Dermis blood vessel endothelial cell (primary cell): ENCODE measurements at regions not wholly inside any gene's neighbourhood (a gene's known extent, or its start where the extent isn't known, plus 50 kb on each side); places are given as distances from the start of the nearest gene placed in this dataset.

Experiments used
- DNase-seq: peaks from one replicate; pipeline ENCODE4 v3.0.0; 2010

DNA sequence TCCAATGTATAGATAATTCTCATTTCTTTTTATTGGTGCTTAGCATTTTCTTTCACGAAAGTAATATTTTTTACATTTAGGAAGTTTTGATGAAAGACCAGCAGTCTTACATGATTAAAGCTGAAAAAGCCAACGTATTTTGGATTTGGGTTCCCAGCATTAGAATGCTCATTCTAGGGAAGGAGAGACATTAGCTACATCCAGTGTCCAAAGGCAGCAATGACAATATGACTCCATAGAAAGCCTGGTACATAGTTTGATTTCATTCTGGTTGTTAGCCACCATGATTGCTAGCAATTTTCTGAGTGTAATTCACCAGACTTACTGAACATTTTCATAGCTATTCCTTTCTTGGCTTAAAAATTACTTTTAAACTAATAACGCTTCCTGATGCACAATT lies 1397.5 kb downstream of the PCDH7 start:
- DNase-seq = no peak

DNA sequence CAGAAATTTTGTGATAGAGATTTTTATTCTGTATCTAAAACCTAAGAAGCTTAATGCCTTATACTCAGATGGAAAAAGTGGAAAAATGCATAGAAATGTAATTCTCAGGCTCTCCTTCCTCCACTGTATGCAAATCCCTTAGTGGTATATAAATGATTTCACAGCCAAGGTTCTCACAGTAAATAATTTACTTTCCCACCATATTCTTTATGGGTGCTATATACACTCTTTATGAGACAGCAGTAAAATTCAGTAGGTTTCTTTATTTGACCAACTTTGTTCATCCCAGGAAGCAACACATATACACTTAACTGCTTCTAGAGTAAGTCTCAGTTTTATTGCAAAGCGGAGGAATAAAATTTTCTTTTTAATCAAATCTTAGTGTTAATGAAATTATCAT lies 1399.7 kb downstream of the PCDH7 start:
- no peak for DNase-seq

- no peak for DNase-seq
Observed at GRCh38 chr4:32128549-32128948, 1408.4 kb downstream of the PCDH7 start.

- no peak for DNase-seq
Observed at GRCh38 chr4:32129967-32130366, 1409.8 kb downstream of the PCDH7 start.

DNA sequence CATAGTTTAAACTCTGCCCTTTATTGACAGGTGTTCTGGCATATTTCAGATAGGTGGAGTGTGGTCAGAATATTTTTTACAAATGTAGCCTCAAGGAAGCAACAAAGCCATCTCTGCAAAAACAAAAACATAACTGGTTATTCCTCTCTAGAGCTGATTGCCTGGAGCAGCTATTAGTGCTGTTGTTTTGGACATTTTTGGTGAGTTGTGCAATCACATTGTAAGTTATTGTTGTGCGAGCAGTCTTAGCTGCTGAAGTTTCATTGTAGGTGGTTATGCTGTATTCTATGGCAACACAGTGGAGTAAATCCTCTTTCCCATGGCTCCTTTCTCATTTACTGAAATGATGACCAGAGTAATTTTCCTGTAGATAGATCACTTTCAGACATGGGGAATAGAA lies 1413.0 kb downstream of the PCDH7 start:
- DNase-seq = no peak

DNA sequence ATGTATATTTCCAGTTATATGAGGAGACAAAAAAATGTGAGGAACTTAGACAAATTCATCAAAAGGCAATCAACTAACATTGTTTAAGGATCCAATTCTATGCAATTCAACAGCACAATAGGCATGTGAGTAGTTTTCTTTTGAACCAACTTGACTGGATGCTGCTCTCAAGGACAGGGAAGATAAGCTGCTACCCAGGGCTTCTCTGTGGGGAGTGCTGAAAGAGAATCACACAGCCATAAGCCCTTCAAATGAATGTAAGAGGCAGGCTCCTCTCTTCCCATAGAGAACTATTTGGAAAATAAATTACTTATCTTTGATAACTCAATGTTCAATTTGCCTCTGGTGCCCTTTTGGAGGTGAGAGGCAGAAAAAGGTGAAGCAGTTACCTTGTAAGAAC lies 1413.6 kb downstream of the PCDH7 start:
- DNase-seq = no peak

DNA sequence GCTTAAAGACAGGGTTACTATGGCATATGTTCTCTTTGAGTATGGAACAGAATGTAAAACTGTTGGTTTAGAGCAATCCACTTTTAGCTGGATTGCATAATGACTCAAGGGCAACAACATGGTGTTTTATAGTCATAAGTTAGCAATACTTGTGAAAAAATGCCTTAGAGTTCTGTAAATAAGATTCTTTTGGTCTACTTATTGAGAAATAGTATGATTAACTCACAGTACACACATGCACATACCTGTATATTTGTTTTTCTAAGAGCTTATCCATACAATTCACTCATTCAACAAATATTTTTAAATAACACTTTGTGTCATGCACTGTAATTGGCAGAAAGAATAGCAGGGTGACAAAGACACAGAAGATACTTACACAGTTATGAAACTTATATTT lies 1415.5 kb downstream of the PCDH7 start:
- DNase-seq = no peak

DNA sequence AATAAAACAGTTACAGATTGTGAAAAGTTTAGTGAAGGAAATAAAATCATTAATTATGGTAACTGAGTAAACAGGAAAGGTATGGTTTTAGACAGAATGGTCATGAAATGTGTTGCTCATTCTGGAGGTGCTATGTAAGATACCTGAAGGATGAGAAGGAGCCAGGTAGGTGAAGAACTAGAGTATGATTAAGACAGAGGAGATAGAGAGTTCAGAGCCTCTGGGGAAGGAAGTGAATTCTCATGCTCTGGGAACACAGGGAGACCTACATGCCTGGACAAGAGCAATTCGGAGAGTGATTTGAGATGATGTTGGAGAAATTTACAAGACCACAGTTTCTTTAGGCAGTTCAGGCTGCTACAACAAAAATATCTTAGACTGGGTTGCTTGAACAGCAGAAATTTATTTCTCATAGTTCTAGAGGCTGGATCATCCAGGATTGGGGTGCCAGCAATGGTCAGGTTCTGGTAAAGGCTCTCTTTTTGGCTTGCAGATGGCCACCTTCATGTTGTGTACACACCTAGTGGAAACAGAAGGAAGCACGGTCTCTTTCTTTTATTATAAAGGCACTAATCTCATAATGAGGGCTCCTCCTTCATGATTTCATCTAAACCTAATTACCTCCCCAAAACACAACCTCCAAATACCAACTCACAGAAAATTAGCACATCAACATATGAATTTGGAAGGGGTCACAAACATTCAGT lies 1416.1 kb downstream of the PCDH7 start:
- DNase-seq = no peak

DNA sequence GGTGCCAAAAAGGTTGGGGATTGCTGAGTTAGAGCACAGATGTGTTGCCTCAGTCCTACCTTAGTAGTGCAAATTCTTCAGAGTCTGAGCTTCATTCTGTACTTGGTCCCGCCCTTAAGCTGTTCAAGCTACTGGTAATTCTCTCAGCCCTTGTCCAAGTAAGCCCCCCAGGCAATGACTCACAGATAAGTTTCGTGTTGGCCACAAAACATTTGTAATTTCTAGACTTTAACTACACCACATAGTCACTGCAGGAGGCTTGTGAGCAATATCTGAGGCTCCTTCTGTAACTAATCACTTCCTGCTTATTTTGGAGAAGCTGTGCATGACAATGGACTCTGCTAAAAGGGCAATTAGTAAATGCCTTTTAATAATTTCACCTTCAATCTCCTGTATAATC lies 1420.5 kb downstream of the PCDH7 start:
- DNase-seq = no peak

GRCh38 chr4:32142075-32142474 lies 1421.9 kb downstream of the PCDH7 start:
- no peak for DNase-seq

DNA sequence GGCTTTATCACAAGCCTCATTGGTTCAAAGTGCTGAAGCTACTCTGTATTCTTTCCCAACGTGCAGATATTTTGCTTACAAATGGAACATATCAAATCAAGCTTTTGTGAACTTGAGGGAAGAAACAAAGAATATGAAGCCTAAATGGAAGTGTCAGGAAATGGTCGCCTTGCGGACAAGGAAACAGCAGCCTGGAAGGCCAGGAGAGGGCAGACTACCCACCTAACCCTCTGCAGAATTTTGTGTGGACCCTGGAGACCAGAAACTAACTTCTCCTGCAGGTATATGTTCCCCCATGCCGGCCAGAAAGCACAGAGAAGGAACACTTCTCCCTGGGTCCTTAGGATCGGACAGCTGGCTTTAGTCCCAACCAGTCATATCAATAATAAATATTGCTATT lies 1425.8 kb downstream of the PCDH7 start:
- DNase-seq = no peak

- DNase-seq = no peak
Observed at GRCh38 chr4:32147446-32148085, 1427.4 kb downstream of the PCDH7 start.

DNA sequence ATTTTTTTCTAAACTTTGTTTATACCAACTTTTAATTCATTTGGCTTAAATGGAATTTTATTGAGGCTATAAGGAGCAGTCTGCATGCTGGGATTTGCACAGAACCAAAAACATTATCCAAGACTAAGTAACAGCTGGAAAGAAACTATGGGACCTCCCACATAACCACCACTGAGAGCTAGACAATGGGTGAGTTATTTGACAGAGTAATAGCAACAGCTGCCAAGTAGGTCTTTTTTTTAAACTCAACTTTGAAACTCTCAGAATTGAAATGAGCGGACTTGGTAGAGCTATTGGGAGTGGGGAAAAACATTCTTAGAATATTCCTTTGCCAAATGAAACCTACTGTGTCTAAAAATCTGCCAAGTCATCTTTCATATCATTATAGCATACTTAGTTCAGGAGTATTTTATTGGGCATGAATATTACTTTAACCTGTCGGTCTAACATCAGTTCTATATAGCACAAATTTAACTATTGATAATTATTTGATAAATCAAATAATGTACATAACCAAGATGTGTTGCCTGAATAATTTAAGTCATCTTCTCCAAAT lies 1428.0 kb downstream of the PCDH7 start:
- no peak for DNase-seq

DNA sequence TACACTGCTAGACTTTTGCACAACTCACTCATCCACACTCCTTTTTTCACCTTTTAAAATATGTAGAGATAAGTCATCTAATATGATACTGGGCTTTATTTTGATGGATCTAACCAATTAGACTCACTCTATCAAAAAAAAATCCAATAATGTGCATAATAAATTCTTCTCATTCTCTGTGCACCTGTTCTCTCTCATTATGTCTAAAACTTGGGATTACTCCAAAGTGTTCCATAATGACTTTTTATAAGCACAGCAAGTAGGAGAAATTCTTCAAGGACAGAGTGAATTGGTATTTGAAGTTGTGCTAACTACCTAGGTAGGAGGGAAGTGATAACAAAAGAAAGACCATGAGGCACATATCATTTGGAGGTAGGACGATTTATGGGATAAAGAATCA lies 1438.8 kb downstream of the PCDH7 start:
- no peak for DNase-seq

GRCh38 chr4:32161392-32161791 lies 1441.2 kb downstream of the PCDH7 start:
- DNase-seq = no peak

DNA sequence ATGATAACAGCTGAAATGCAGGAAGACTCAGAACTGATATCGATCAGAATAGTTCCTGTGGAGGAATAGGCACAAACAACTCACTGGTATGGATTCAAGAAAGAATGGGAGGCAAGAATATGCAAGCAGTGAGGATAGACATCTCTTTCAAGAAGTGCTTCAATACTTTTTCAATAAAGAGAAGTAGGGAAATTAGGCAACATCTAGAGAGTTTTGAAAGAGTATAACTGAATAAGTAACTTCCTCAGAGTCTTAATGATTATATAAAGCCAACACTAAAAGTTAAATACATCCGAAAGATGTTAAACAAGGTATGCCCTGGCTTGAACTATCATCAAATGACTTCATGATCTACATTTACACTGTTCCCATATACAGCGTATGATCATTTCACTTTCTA lies 1443.0 kb downstream of the PCDH7 start:
- no peak for DNase-seq

DNA sequence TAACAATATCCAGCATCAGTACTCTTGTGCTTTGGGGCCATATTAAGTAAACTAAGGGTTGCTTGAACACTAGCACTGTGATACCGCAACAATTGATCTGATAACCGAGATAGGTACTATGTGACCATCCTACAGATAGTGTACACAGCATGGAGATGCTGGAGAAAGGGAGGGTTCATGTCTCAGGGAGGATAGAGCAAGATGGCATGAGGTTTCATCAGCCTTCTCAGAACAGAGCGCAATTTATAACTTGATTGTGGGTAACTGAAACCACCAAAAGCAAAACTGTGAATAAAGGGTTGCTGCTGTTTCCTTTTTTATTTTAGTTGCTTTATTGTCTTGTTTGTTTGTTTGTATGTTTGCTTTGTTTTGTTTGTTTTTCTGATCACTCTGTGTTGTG lies 1449.7 kb downstream of the PCDH7 start:
- DNase-seq = no peak

- DNase-seq = no peak
Observed at GRCh38 chr4:32172086-32172485, 1451.9 kb downstream of the PCDH7 start.

GRCh38 chr4:32172761-32173160 lies 1452.6 kb downstream of the PCDH7 start:
- no peak for DNase-seq

- no peak for DNase-seq
Observed at GRCh38 chr4:32180086-32180485, 1459.9 kb downstream of the PCDH7 start.

- DNase-seq = no peak
Observed at GRCh38 chr4:32184186-32184585, 1464.0 kb downstream of the PCDH7 start.

DNA sequence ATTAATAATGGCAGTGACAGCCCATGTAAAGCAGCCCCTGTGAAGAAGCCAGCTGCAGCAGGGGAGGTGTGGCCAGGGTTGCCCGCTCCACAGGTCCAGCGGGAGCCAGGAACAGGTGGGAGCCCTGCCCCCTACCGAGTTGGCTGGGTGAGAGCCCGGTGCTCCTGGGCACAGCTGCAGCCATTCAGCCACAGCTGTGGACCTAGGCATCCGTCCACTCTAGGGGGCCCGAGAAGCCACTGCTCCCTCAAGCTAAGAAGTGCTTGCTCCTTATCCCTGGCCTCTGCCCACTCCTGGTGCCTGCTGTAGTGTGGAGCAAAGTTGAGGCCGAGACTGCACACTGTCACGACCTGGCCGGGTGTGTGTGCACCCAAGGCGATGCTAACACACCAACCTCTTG lies 1469.0 kb downstream of the PCDH7 start:
- DNase-seq = no peak

DNA sequence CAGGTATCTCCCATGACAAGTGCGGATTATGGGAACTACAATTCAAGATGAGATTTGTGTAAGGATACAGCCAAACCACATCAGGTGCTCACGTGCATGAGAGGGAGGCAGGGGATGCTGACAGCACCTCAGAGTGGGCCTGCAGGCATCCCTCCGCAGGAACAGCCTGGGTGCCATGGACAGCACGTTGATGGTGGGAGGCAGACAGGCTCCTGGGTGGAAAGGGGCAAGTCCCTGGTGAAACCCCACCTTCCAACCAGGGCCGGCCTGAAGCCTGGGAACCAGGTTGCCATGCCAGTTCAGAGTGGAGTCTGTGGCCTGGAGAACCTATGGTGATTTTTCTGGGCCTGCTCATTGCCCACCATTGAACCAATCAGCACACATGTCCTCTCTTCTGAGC lies 1469.6 kb downstream of the PCDH7 start:
- DNase-seq = no peak

DNA sequence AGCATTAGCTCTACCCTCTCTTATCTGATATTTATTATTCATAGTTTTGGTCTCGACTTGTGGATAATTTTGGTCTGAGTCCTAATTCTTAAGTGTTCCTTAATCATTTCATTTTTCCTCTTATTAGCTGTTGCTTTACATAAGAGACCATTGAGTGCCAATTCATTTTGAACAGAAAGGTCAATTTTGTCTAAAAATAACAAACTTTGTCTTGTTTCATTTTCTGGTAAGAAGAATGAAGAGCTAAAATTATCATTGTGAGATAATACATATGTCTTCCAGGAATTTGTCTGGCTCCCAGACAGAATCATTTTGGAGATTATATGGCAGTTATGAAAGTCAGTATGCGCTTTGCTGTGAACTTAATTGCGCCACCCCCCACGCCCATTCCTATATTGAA lies 1471.8 kb downstream of the PCDH7 start:
- DNase-seq = no peak

DNA sequence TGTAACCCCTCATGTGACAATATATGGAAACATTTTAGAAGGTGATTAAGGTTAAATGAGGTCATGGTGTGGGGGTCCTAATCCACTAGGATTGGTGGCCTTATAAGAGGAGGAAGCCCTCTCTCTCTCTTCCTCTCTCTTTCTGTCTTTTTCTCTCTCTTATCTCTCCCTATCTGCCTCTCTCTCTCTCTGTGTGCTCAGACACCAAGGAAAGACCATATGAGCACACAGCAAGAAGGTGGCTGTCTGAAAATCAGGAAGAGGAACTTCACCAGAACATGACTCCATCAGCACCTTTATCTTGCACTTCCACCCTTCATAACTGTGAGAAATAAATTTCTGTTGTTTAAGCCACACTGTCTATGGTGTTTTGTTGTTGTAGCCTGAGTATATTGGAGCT lies 1472.2 kb downstream of the PCDH7 start:
- DNase-seq = no peak
